ENCODE measurements at regions not wholly inside any gene's neighbourhood (a gene's known extent, or its start where the extent isn't known, plus 50 kb on each side); places are given as distances from the start of the nearest gene placed in this dataset.
A peak's percentile ranks its signal among the peaks of the same experiment; 100 is the strongest.
"Not testable (repeated sequence)": the region's sequence is repeated elsewhere in the genome, so short reads cannot be mapped to it uniquely, and the experiment has no call there.

DNA sequence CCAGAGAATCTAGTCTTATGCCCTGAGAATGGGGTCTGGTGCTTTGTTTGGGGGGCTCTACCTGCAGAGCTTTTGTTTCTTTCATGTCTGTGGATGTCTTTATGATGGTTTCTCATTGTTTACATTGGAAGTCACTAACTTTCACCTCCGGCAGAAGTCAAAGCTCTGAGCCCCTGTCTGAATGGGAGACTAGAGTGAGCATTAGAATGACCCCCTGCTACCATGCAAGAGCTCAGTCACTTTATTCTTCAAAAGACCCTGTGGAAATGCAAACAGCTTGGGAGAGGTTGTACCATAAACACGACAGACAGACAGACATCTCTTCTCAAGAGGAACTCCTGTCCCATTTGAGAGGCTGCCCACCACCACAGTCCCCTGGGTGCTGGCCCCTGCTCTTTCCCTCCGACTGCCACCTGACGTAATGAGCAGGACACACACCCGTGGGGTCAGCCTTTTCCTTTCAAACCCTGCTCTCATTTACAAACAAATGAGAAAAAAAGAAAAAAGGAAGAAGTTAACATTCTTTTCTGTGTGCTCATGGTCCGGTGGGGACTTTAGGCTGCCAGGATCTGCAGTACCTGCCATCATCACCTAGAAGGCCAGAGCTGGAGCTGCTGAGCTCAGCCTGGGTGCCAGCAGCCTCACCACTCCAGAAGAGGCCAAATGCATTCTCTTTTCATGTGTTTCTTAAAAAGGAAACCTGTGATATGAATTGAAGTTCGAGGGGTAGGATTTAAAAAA lies 91.6 kb downstream of the FZD1 start:
- peak; percentile 1 to 19 for DNase-seq (ENCODE audit: low read depth in 2 of 2)

DNA sequence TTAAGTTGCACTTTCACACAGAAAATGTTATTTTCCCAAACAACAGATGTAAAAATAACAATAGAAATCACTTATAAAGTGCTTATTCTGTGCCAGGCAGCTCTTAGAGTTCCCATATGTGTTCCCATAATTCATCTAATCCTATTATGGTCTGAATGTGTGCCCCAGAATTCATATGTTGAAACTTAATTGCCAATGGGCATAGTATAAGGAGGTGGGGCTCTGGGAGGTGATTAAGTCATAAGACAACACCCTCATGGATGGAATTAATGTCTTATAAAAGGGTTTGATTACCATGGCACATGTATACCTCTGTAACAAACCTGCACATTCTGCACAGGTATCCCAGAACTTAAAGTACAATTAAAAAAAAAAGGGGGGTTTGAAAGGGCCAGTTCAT lies 92.7 kb downstream of the FZD1 start:
- DNase-seq (ENCODE audit: low read depth in 2 of 2) = no peak

DNA sequence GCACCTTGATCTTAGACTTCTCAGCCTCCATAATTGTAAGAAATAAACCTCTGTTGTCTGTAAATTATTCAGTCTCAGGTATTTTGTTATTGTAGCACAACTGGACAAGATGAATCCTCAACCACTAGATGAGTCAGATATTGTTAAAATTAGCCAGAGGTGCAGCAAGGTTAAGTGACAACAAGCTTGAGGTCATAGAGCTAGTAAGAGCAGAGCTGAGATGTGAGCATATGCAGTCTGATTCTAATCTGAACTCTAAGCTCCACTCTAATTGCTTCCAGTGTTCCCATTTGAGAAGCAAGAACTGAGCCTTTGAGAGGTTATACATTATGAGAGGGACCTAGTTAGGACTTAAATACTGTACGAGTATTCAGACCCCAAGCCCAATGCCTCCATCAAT lies 93.1 kb downstream of the FZD1 start:
- no peak for DNase-seq (ENCODE audit: low read depth in 2 of 2)

DNA sequence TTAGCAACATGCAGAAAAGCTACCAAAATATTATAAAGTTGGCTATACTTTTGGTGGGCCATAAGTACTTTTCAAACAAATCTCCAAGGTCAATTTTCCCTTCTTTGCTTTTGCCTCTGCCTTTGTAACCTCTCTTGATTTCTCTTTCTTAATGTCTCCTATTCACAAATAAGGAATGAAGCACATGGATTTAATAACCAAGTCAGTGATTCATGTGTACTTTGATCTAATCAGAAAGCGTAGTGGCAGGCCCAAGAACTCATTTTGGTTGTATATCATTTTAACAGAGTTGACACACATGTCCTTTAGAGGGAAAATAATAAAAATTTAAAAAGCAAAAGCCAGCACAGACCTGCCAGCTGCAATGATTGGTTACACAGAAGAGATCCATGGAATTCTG lies 93.7 kb downstream of the FZD1 start:
- DNase-seq (ENCODE audit: low read depth in 2 of 2) = no peak

DNA sequence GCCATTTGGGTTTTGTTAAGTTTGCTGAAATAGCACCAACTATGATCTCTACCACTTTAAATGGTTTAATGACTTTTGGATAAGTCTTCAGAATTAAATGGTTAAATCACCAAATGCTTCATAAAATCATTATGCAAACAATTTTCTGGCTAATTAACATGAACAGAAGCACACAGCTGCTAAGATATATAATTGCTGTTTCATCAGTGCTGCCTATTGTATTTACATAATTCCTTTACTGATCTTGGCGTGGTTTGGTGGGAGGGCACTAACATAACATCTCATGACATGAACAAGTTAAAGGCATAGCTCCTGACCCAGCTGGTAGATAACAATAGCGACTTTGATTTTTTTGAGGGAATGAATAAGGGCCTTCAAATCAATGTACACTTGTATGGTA lies 94.1 kb downstream of the FZD1 start:
- no peak for DNase-seq (ENCODE audit: low read depth in 2 of 2)

DNA sequence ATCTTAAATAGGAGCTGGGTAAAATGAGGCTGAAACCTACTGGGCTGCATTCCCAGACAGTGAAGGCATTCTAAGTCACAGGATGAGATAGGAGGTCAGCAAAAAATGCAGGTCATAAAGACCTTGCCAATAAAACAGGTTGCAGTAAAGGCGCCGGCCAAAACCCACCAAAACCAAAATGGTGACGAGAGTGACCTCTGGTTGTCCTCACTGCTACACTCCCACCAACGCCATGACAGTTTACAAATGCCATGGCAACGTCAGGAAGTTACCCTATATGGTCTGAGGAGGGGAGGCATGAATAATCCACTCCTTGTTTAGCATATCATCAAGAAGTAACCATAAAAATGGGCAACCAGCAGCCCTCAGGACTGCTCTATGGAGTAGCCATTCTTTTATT lies 100.9 kb downstream of the FZD1 start:
- not testable (repeated sequence) for DNase-seq (ENCODE audit: low read depth in 2 of 2)

DNA sequence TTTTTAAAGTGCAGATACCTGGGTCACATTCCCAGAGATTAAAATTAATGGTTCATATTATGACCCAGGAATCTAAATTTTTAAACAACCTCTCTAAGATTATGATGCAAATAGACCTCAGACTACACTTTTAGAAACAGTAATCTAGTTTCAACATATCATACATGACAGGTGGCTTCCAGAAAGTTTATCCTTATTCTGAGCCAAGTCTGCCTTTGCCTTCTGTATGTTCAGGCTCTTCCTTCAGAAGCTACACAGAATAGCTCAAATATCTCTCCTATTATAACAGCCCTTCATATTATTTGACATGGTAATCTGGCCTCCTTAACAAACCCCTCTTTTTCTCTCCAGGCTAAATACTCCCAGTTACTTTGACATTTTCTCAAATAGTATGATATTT lies 101.9 kb downstream of the FZD1 start:
- DNase-seq (ENCODE audit: low read depth in 2 of 2) = no peak

DNA sequence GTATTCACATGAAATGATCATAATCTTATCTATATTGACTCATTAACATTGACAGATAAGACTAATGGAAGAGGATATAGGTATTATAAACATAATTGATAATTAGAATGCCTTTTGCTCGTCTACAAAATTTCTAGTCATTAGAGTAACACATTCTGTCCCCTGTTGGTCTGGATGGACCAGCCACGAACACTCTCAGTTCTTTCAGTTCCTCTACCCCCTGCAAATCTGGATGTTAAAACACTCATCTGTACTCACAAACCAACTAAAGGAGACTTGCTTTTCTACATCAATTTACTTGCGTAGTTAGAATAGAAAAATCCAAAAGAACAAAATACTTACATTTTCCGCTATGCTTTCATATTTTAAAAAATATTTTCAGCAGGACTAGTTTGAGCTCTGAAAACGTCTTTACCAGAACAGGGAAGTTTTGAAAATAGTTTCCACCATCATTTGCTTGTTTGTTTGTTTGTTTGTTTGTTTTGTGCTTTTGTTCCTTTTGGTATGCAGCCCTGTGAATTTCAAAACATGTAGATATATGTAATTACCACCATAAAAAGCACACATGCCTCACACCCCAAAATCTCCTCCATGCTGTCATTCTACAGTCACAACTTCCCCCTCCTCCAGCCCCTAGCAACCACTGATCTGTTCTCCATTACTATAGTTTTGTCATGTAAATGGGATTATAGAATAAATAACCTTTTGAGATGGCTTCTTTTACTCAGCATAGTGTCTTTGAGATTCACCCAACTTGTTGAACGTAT lies 103.8 kb downstream of the FZD1 start:
- no peak for DNase-seq (ENCODE audit: low read depth in 2 of 2)

DNA sequence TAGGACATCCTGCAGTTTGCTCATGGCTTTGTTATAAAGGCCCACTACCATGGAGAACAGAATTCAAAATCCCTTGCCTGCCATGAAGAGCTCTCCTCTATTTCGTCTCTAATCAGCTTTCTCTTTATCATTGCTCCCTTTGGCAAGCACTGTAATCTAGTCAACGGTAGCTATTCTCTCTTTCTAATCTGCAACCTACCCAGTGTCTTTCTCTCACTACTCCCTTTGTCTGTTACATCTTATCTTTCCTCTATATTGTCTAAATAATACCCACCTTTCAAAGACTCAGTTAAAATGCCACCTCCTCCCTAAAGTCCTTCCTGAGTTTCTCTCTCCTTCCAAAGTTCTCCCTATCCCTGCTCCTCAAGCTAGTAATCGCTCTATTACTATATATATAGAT lies 108.1 kb downstream of the FZD1 start:
- DNase-seq (ENCODE audit: low read depth in 2 of 2) = no peak

DNA sequence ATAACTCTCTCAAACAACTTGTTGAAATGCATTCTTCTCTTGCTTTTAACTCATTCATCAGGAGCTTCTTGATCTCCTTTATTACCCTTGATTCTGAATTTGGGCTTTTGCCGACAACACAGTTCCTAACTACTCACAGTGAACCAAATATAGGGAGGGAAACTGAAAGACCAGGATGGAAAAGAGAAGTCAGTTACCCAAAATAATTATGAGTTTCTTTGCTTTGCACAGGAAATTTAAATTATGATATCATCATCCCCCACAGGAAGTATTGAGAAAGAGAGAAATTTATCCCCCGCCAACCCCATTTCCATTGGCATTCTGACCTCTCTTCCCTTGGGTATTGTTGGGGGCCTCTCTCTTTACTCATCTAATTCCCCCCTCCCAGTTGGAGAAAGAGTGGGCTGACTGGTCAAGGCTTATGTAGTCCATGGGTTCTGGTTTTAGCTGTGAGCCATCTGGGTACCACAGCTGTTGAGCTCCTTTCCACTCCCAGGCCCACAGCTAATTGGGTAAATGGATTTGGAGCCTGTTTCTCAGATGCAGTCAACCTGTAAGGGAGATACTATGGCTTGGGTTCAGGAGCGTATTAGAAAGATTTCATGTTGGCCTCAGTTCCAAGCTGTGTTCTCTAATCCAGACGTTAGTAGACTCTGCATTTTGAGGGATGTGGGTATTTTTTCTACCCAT lies 109.0 kb downstream of the FZD1 start:
- DNase-seq (ENCODE audit: low read depth in 2 of 2) = no peak

DNA sequence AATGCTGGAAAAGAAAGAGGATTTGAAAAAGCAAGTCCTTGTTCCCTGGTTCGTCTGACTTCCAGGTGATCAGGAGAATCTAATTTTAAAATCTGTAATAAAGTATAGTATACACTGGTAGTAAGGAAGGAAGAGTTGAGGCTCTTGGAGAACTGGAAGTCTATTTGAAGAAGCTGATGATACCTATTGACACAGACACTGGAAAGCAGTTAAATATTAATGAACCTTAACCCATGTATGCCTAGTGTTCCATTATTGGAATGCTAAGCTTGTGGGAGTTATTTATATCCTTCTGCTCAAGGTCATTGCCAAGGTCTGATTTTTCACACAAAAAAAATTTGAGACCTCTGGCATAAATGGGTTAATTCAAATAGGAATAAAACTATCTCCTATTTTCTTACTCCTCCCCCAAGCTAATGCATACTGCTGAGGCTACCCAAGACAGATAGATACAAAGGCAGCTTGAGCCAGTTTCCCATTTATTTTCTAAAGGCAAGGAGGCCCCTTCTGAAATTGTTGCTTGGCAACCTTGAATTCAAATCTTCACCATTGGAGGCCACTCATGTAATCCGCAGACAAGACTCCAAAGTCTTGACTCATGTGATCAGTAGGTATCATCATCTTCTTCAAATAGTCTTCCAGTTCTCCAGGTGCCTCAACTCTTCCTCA lies 110.2 kb downstream of the FZD1 start:
- DNase-seq (ENCODE audit: low read depth in 2 of 2) = no peak

DNA sequence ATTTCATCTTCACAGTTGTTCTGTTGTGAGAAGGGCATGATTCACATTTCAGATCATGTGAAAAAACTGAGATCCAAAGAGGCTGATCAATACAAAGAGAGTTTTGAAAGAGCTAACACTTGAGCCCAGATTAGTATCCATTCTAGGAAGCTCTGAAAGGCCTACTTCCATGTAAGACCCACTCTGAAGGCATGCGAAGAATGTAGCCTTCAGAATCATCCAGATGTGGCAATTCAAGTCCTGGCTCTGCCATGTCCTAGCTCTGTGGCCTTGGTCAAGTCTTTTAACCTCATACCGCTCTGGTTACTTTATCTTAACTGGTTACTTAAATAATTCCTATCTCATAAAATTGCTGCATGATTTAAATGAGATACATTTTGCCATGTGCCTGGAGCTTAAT lies 111.1 kb downstream of the FZD1 start:
- no peak for DNase-seq (ENCODE audit: low read depth in 2 of 2)

DNA sequence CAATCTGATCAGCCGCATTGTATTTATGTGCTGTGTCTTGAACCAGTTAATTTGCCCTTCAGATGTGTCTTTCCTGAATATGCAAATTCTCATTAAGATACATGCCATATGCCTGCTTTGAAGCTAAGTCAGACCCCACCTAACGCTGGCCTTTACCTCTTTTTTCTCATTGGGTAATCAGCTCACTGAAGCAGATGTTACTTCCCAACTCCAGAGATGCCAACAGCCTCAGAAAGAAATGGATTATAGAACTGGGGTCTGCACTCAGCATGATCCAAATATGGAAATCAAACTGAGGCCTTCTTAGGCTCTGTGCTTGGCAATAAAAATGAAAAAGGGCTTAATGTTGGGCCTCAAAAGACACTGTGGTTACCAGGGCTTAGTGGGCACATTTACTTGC lies 113.9 kb downstream of the FZD1 start:
- DNase-seq (ENCODE audit: low read depth in 2 of 2) = no peak

DNA sequence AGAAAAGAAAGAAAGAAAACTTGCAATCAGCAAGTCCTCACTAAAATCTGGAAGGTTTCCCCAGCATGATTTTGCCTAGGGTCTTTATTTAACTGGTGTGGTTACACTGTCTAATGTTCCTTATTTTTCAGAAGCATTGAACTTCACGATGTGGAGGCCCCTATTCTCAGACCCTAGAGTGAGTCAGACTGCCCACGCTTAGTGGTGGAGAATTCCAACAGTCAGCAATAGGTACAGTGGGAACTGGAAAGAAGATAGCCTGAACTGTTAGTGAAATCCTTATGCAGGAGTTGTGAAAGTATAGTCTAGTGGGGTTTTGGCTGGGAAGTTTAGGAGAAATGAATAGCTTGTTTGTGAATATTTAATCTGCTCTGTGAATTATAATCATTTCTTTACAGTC lies 115.0 kb downstream of the FZD1 start:
- DNase-seq (ENCODE audit: low read depth in 2 of 2) = no peak

DNA sequence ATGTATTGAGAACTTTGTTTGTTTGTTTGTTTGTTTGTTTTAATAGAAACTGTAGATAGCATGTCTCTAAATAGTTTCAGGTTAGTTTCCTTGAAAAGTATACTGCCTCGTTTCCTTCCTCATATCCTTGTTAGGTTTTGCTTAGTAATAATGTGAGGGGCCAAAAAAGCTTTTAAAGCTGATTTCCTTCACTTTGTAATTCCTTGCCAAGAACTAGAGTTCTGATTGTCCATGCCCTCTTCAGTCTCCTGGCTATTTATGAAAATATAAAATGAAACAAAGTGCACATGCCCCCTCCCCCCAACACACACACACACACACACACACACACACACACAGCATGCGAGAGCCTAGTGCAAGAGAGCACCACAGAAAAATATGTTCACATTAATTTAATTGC lies 115.8 kb downstream of the FZD1 start:
- no peak for DNase-seq (ENCODE audit: low read depth in 2 of 2)

DNA sequence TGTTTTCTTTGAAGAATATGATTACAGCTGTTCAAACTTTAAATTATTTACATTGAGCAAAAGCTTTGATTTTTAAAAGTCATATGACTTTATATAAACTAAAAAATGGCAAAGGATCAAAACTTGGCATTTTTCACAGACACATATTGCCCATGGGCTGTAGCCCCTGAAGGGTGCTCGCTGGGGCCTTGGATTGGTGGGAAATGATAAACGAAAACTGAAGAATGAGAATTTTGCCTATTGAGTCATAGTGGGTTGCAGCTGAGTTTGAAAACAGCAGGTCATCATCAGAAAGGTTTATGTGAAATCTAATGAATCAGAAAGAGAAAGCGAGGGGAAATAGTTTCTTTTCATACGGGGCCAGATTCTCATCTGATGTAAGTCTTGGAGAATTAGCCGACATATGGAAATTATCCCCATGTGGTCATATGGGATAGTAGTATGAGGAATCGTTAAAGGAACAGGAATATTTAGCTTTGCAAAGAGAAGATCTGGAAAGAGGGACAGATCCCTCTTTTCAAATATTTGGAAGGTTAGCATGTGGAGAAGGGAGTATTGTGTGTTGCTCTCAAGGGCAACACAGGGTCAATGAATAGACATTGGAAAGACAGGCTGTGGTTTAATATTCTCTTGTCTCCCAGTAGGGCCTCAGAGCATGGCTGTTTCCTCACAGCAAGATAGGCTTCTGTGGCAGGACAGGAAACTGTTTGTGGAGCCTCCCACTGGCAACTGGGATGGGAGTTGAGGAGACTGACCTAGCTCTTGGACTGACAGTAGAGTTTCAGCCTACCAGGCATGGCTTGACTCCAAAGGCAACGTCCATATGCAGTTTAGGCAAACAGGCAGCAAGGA lies 119.0 kb downstream of the FZD1 start:
- DNase-seq (ENCODE audit: low read depth in 2 of 2) = no peak

DNA sequence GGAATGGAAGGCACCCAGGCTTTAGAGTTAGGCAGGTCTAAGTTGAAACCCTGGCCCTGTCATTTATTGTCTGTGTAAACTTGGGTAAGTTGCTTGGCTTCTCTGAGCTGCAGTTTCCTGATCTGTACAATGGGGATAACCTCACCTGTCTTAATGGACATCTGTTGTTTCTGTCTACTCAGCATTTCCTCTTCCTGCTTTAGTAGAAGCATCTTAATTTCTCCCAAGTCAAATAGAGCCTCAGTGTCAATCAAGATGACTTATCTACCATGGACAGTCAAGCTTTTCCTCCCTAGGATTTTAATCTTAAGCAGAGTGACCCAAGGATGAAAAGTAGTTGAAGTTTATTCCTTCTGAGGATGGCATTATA lies 119.7 kb downstream of the FZD1 start:
- DNase-seq (ENCODE audit: low read depth in 2 of 2) = no peak

DNA sequence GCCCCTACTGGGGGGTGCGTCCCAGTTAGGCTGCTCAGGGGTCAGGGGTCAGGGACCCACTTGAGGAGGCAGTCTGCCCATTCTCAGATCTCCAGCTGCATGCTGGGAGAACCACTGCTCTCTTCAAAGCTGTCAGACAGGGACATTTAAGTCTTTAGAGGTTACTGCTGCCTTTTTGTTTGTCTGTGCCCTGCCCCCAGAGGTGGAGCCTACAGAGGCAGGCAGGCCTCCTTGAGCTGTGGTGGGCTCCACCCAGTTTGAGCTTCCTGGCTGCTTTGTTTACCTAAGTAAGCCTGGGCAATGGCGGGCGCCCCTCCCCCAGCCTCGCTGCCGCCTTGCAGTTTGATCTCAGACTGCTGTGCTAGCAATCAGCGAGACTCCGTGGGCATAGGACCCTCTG lies 130.5 kb downstream of the FZD1 start:
- not testable (repeated sequence) for DNase-seq (ENCODE audit: low read depth in 2 of 2)

DNA sequence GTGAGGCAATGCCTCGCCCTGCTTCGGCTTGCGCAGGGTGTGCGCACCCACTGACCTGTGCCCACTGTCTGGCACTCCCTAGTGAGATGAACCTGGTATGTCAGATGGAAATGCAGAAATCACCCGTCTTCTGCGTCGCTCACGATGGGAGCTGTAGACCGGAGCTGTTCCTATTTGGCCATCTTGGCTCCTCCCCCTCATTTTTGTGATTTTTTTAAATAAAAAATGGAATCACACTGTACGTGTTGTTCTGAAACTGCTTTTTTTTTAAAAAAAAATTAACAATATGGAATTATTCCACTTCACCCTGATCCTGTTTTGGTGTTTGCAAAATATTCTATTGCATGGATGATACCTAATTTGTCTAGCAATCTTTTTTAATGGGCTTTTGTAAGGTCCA lies 131.1 kb downstream of the FZD1 start:
- DNase-seq (ENCODE audit: low read depth in 2 of 2) = not testable (repeated sequence)

DNA sequence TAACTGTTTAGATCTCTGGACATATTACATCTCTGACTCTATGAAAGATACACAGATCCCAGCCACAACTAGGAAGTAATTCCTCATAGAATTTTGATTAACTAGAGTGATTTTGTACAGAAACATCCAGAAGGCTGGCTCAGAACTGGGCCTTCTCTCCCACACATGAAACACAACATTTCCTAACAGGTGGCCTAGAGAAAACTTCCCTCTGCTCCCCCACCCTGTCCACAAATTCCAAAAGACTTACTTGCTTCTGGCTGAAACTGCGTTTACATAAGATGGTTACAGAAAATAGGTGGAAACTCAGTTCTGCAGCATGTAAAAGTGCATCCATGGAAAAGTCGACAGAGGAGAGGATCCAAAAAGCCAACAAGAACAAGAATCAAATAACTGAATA lies 132.9 kb downstream of the FZD1 start:
- no peak for DNase-seq (ENCODE audit: low read depth in 2 of 2)

DNA sequence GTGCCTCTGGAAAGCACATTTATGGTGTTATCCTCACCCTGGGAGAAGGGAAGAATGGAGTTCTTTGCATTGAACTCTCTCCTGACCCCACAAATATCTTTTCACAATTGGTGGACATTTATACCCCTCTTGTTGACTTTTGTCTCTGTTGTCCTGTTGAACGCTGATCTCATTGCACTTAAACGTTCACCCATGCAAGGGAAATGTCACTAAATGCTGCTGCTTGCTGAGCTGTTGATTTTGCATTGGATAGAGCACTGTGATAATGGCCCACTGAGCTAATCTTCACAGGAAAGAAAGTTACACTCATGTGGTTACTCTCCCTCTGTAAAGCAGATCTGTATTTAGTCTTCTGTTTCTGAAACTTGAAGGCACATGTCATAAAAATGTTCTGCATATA lies 133.4 kb downstream of the FZD1 start:
- no peak for DNase-seq (ENCODE audit: low read depth in 2 of 2)
